ENCODE measurements at regions not wholly inside any gene's neighbourhood (a gene's known extent, or its start where the extent isn't known, plus 50 kb on each side); places are given as distances from the start of the nearest gene placed in this dataset.
"Not testable (repeated sequence)": the region's sequence is repeated elsewhere in the genome, so short reads cannot be mapped to it uniquely, and the experiment has no call there.

DNA sequence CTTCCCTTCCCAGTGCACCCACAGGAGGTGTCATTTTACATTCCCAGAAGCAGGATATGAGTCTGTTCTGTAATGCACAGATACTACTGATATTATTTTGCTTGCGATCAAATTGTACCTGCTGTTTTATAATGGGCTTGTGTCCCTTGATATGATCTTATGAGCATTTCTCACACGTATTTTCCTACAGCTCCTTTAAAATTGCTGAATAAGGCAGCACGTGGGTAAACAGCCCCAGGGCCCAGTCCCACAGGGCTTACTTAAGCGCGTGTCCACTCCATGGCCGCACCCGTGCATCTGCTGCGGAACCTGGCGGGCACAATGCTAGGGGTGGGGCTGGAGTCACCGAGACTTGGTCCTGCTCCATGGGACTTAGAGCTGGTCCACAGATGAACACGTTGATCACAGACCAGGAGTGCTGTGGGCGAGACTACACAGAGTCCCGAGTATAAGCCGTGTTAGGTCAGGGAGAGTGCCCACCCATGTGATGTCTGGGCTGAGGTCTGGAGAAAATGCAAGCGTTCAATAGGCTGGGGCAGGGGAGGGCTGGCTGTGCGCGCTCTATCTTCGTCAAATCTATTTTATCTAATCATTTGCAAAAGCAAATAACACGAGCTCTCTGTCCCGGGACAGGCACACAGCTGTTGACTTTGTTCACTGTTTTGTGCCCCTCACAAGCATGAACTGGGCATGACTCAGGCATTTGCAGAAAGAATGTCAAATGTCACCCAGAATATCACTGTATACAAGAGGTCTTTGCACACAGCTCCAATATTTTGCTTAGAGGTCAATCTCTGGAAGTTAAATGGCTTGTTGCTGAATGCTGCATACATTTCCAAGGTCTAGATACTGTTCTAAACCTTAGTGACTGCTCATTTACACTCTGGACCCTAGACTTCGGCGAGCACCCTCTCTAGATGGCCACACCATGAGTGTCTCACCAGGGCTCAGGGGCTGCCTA lies 119.3 kb downstream of the CRYAA start:
- no peak for DNase-seq (ENCODE audit: low read depth, low spot score)

DNA sequence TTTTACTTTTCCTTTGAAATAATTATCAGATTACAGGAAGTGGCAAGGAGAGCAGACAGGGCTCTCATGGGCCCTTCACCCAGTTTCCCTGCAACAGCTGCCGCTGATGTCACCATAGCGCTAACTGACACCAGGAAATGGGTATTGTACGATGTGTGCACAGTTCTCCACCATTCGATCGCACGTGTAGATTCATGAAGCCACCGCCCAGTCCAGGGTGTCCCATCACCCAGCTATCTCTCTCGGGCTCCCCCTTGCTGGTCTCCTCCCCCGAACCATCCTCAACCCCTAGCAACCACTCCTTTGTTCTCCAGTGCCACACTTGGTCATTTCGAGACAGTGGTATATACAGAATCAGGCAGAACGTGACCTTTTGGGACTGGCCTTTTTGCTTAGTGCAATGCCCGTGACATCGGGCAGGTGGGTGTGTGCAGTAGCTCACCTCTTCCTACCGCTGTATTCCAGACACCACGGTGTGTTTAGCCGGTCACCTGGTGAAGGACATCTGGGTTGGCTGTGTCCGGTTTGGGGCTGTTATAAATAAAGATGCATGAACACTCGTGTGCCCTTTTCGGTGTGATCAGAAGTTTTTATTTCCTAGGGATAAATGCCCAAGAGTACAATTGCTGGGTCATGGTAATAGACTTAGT lies 118.4 kb downstream of the CRYAA start:
- no peak for DNase-seq (ENCODE audit: low read depth, low spot score)

DNA sequence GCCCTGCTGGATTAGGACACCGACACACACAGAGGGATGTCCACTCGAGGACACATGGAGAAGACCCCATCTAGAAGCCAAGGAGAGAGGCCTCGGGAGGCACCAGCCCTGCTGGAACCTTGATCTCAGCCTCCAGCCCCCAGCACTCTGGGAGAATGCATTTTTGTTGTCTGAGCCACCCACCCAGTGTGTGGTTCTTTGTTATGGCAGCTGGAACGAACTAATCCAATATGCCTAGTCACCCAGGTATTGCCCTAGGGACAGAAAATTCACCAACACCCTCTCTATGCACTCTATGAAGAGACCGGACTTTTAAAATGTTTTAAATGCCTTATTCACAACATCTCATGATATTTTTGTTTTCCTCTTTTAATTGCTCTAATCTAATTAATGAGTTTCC lies 117.4 kb downstream of the CRYAA start:
- DNase-seq (ENCODE audit: low read depth, low spot score), result no peak

DNA sequence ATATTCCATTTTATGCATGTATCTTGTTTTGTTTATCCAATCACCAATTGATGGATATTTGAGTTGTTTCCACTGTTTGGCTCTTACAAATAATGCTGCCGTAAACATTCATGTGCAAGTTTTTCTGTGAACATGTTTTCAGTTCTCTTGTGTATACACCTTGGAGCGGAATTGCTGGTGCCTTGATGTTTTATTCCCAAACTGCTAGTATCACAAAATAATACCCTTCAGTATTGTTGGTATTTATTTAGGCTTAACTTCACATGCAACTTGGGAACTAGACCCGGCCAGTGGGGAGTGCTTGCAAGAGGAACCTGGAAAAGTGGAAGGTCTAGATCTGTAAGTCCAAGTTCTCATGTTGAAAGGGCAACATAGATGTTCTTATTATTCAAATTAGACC lies 115.9 kb downstream of the CRYAA start:
- no peak for DNase-seq (ENCODE audit: low read depth, low spot score)

DNA sequence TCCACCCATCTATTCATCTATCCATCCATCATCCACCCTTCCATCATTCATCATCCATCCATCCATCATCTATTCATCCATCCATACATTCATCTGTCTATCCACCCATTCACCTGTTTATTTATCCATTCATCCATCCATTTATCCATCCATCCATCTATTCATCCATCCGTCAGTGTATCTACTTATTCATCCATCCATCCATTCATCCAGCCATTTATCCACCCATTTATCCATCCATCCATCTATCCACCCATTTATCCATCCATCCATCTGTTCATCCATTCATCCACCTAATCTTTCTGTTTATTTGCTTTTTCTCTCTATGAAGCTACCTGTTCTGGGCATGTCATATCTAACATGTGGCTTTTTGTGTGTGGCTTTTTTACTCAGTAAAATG lies 115.4 kb downstream of the CRYAA start:
- no peak for DNase-seq (ENCODE audit: low read depth, low spot score)

DNA sequence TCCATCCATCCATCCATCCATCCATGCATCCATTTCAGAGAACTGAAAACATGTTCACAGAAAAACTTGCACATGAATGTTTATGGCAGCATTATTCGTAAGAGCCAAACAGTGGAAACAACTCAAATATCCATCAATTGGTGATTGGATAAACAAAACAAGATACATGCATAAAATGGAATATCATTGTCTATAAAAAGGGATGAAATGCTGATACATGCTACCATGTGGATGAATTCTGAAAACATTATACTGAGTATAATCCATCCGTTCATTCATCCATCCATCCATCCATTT lies 115.1 kb downstream of the CRYAA start:
- not testable (repeated sequence) for DNase-seq (ENCODE audit: low read depth, low spot score)

DNA sequence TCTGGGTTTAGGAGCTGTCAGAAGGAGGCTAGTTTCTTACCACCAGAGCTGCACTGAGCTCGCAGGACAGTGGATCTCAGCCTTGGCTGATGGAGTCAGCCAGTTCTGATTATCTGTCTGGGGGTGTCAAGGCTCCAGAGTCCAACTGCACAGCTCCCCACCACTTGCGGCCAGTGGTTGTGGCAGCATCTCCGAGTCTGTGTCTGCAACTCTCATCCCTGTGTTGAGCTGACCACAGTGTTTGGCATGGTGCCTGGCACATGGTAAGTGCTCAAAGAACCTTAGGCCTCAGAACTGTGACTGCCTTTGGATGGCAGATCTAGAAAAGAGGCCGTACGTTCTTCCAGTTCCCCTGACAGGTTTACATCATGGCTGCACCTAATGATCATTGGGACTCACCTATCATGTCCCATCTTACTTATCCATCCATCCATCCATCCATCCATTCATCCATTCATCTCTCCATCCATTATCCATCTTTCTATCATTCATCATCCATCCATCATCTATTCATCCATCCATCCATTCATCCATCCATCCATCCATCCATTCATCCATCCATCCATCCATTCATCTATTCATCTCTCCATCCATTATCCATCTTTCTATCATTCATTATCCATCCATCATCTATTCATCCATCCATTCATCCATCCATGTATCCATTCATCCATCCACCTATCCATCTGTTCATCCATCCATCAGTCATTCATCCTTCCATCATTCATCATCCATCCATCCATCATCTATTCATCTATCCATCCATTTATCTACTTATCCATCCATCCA lies 114.5 kb downstream of the CRYAA start:
- no peak for DNase-seq (ENCODE audit: low read depth, low spot score)

DNA sequence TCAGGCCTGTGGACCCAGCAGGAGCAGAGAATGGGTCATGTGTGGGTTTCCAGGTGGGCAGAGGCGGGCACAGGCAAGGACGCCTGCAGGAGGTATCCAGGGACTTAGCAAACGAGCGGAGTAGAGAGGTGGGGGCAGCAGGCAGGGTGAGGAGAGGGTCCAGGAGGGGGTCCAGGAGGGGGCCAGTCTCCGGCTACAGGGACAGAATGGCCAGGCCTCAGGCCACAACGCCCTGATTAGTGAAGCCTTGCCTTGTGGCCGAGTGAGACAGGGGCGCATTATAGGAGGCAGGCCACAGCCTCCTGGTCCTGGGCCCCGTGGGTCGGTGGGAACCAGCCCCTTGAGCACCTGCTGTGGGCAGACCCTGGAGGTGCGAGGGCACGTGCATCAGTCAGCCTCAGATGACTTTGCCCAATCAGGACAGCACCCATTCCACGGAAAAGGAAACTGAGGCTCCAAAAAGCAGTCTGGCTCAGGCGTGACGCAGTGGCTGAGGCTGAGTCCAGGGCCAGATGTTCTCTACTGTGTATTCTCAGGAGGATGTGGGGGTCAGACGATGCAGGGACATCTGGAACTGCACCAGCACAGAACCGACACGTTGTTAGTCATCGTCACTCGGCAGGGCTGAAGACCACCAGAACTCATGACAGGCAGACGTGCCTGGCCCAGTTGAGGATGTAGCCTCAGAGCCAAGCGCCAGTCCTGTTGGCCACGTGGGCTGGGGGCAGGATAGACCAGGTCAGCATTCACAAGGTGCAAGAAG lies 113.7 kb downstream of the CRYAA start:
- DNase-seq (ENCODE audit: low read depth, low spot score), result no peak

DNA sequence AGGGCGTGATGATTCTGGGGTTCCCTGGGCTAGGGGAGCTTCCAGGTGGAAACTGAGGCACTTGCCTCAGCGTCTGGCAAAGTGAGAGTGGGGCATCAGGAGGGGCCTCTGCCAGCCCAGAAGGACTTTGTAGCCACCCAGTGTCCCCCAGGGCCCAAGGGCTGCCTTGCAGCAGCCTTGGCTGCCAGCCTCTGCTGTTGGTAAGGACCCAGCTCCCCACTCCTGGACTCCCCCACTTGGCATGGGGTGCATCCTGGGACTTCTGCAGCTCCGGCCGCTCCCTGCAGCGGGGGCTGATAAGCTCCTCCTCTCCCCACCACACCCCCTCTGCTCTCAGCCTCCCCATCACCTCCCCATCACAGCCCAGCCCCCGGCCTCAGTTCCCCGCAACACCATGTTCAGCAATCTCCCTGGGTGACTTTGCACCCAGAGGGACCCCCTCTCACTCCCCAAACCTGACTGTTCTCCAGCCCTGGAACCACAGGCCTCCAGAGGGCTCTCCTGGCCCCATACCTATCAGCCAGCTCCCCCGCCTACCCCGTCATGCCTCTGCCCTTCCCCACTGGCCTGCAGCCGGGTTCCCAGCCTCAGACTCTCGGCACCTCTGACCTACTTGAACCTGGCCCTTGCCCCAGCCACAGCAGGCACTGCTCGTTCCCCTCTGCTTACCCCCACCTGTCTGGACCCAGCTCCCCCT lies 113.0 kb downstream of the CRYAA start:
- no peak for DNase-seq (ENCODE audit: low read depth, low spot score)

DNA sequence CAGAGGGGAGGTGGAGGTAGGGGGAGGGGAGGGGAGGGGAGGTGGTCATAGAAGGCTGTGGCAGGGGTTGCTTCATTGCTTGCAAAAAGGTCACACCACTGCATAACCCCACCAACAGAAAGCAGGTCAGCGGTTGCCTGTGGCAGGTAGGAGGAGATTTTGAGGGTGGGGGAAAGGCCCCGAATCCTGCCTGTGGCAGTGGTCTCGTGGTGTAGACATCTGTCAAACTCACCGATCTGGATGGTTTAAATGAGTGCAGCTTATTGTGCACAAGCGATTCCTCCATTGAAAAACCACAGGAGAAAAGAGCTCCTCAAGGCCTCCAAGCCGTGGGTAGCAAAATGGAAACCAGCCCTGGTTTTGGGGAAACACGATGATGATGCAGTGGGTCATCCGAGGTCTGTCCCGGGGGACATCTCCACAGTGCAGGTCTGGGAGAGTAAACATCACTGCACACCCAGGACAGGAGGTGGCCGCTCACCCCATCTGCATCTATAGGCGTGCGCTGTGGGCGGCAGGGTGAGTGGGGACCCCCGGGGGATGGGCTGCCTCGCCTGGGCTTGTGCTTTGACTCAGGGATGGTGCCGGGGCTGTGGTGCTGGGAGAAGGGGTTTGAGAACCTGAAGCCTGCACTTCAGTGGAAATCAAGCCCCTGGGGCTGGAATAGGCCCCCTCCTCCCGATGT lies 112.3 kb downstream of the CRYAA start:
- DNase-seq (ENCODE audit: low read depth, low spot score), result no peak

DNA sequence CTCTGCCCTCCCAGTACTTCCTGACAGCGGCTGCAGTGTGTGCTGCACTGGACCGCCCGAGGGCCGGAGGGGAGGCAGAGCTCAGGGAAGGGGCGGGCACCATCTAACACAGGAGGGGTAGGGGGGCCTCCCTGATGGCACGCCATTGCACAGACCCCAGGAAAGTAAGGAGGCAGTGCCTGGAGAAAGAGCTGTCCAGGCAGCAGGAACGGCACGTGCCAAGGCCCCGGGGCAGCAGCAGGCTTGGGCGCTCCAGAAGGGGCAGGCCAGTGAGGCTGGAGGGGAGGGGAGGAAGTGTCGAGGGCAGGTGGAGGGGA lies 110.7 kb downstream of the CRYAA start:
- DNase-seq (ENCODE audit: low read depth, low spot score), result no peak

DNA sequence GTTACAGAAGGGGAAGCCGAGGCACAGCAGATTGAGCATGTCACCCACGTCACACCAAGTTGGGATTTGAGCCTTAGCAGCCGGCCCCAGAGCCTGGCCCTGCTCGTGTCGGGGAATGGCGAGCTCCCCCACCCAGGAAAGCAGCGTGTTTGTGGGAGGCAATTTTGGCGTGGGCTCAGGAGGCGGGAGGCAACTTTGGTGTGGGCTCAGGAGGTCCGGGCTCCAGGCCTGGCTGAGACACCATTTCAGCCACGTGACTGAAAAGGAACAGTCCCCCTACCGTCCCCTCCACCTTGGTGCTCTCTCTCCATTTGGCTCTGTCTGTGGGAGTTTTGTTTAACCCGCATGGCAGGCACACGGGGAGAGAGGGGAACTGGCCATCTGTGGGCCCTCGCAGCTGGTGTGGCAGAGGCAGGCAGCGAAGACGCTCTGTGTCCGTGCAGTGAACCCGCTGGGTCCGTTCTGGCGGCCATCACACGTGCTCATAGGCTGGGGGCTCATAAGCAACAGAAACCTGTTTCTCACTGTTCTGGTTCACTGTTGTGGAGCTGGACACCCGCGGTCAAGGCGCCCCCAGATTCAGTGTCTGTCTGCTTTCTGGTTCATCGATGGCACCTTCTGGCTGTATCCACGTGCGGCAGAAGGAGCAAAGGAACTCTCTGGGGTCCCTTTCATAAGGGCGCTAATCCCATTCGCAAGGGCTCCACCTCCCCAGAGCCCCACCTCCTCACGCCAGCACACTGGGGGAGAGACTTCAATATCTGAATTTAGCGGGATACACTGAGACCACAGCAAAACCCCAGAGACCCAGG lies 110.2 kb downstream of the CRYAA start:
- DNase-seq (ENCODE audit: low read depth, low spot score), result no peak

DNA sequence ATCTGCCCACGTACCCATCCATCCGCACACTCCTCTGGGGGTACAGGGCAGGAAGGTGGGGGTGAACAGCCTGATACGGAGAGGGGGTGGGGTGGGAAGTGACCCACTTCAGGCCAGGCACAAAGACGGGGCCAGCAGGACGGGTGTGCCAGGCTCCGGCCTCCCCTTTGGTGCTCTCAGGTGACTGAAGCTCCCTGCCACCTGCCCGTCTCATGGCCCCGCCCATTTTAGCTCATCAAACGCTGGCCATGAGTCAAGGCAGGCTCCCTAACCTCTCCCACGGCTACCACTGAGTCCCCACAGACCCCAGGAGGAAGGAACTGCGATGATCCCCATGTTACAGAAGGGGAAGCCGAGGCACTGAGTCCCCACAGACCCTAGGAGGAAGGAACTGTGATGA lies 109.6 kb downstream of the CRYAA start:
- no peak for DNase-seq (ENCODE audit: low read depth, low spot score)

DNA sequence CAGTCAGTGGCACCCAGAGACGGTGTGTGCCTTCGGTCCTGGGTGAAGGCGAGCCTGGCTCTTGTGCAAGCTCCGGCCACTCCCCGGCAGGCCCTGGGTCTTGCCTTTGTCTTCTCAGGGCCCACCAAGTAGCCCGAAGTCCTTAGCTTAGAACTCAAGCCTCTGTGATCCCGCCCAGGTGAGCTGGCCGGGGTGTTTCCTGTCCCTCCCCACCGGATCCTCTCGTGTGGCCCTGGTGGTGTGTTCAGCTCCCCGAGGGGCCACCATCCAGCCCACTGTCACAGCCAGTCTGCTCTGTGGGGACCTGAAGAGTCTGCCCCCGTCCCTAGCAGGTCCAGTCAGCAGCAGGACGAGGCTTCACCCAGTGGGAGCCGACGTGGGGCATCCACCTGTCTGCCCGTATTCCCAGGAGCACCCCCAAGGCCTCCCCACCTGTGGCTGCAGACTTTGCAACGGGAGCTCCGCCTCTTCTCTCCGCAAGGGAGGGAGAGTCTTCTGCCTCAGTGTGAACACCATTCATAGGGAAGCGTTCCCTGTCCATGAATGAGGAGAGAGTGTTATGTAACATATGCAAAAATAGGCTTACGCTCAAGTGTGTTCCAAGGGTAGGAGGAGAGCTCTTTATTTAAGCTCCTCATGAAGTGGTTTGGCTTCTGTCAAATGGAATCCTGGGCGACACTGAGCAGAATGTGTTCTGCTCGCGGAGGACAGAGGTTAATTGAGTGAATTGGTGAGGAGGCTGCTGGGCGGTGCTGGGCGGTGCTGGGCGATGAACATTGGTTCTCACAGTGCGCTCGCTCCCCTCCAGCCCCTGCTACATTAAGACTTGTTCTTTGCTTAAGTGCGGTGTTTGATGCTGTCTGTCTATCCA lies 108.9 kb downstream of the CRYAA start:
- no peak for DNase-seq (ENCODE audit: low read depth, low spot score)

DNA sequence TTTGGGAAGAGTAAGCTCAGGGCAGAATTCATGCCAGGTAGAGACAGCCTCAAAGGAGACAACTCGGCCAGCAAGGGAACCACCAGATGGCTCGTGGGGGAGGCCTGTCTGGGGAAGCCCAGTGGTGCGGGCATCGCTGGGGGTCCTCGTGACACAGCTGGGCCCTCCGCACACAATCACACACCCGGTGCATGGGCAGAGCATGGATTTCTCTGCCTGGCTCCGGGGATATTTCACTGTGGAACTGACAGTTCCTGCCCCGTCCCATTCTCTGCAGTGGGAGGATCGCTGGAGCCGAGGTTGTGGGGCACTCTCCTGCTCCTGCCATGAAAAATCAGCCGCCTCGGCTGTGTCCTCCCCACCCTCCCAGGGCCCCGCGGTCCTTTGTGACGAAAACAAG lies 108.0 kb downstream of the CRYAA start:
- no peak for DNase-seq (ENCODE audit: low read depth, low spot score)

DNA sequence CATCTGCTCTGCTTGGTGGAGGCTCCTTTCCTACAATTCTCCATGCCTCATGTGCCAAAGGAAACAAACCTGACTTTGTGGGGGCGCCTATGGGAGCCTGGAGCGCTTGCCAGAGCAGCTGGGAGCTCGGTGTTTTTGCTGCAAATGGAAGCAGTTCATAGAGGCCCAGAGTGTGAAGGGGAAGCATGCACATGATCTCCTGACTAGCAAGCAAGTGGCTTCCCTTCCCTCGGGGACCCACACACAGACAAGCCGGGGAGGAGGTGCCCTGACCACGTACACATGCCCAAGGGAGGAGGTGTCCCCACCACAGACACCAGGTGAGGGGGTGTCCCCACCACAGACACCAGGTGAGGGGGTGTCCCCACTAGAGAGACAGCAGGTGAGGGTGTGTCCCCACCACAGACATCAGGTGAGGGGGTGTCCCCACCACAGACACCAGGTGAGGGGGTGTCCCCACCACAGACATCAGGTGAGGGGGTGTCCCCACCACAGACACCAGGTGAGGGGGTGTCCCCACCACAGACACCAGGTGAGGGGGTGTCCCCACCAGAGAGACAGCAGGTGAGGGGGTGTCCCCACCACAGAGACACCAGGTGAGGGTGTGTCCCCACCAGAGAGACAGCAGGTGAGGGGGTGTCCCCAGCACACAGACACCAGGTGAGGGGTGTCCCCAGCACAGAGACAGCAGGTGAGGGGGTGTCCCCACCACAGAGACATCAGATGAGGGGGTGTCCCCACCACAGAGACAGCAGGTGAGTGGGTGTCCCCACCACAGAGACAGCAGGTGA lies 106.8 kb downstream of the CRYAA start:
- DNase-seq (ENCODE audit: low read depth, low spot score), result no peak

DNA sequence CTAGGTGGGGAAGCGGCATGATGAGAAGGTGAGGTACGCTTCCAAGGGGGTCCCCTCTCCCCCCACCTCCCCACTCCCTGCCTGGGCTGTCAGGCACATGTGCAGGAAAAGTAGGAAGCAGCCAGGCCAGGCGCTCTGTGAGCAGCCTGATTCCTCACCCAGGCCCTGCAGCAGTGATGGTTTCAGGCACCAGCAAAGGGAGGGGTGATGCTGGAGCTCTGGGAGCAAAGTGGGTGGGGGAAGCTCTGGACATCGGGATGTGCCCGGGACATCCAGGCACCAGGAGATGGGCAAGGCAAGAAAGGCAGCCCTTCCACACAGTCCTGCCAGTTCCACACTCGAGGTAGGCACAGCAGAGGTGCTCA lies 106.1 kb downstream of the CRYAA start:
- DNase-seq (ENCODE audit: low read depth, low spot score), result no peak

All from activated CD4-positive, CD25-positive, alpha-beta regulatory T cell treated with anti-CD3 and anti-CD28 coated beads, Interleukin-2, amount 50 U/mL, for 16 hours (primary cell).